Gastrocnemius medialis (tissue), 4 donors: ENCODE measurements at regions not wholly inside any gene's neighbourhood (a gene's known extent, or its start where the extent isn't known, plus 50 kb on each side); places are given as distances from the start of the nearest gene placed in this dataset.

Experiments used
- CTCF ChIP-seq, 5 experiments: fragments of 450-650 bp in 3 of 5; fragments of 200-600 bp in 2 of 5; sonication (generic) in 2 of 5; IDR thresholded peaks in 4 of 5; conservative IDR thresholded peaks in 1 of 5; 1 replicate in 4 of 5; 2 replicates in 1 of 5; pipeline ENCODE4 v1.5.1; 2016 to 2019; ENCODE audit warnings: antibody characterized with exemption in 5 of 5, mild to moderate bottlenecking in 3 of 5, moderate library complexity in 3 of 5
- POLR2A ChIP-seq, 2 donors: fragments of 450-650 bp; IDR thresholded peaks; one replicate each; pipeline ENCODE4 v1.6.1; 2017; ENCODE audit warnings: antibody characterized with exemption in 2 of 2, mild to moderate bottlenecking in 2 of 2, moderate library complexity in 2 of 2

GRCh38 chr2:12180031-12180430, 433.6 kb downstream of the LPIN1 start:
- TF ChIP-seq CTCF (IDR thresholded peaks at IDR 0.05 in 4 of 5, conservative IDR thresholded peaks at IDR 0.05 in 1 of 5) = no peak
- no peak for TF ChIP-seq POLR2A (IDR thresholded peaks at IDR 0.05)
